Right forelimb (tissue), 1 donor: ENCODE measurements at regions not wholly inside any gene's neighbourhood (a gene's known extent, or its start where the extent isn't known, plus 50 kb on each side); places are given as distances from the start of the nearest gene placed in this dataset.
"Not testable (repeated sequence)": the region's sequence is repeated elsewhere in the genome, so short reads cannot be mapped to it uniquely, and the experiment has no call there.

Source experiments
- DNase-seq: peaks from one replicate; pipeline ENCODE4 v3.0.0-alpha.2; 2018

- no peak for DNase-seq
These were observed 423.7 kb upstream of the MTPN start for GRCh38 chr7:136400877-136401276.

- no peak for DNase-seq
These were observed 422.2 kb upstream of the MTPN start for GRCh38 chr7:136399385-136399784.

GRCh38 chr7:136392856-136393255 is 415.7 kb upstream of the MTPN start:
- no peak for DNase-seq

- no peak for DNase-seq
These were observed 414.2 kb upstream of the MTPN start for GRCh38 chr7:136391371-136391770.

GRCh38 chr7:136389933-136390332 is 412.8 kb upstream of the MTPN start:
- no peak for DNase-seq

- DNase-seq: no peak
These were observed 409.7 kb upstream of the MTPN start for GRCh38 chr7:136386876-136387275.

- not testable (repeated sequence) for DNase-seq
These were observed 394.2 kb upstream of the MTPN start for GRCh38 chr7:136371409-136371808.

GRCh38 chr7:136370137-136370536 is 393.0 kb upstream of the MTPN start:
- no peak for DNase-seq

- DNase-seq: no peak
These were observed 392.1 kb upstream of the MTPN start for GRCh38 chr7:136369225-136369624.

- DNase-seq: no peak
These were observed 382.3 kb upstream of the MTPN start for GRCh38 chr7:136359333-136359903.

GRCh38 chr7:136353287-136353686 is 376.1 kb upstream of the MTPN start:
- DNase-seq: no peak

GRCh38 chr7:136348542-136349192 is 371.5 kb upstream of the MTPN start:
- DNase-seq: no peak

GRCh38 chr7:136348142-136348541 is 371.0 kb upstream of the MTPN start:
- no peak for DNase-seq

- DNase-seq: no peak
These were observed 370.3 kb upstream of the MTPN start for GRCh38 chr7:136347488-136347887.

GRCh38 chr7:136342251-136342650 is 365.1 kb upstream of the MTPN start:
- no peak for DNase-seq

- DNase-seq: no peak
These were observed 362.3 kb upstream of the MTPN start for GRCh38 chr7:136339464-136339863.

- no peak for DNase-seq
These were observed 359.8 kb upstream of the MTPN start for GRCh38 chr7:136336932-136337331.

- no peak for DNase-seq
These were observed 356.5 kb upstream of the MTPN start for GRCh38 chr7:136333636-136334035.

GRCh38 chr7:136326045-136326609 is 349.0 kb upstream of the MTPN start:
- DNase-seq: no peak

- DNase-seq: no peak
These were observed 348.4 kb upstream of the MTPN start for GRCh38 chr7:136325578-136325977.

- DNase-seq: no peak
These were observed 347.9 kb upstream of the MTPN start for GRCh38 chr7:136325027-136325426.

GRCh38 chr7:136324073-136324704 is 347.0 kb upstream of the MTPN start:
- DNase-seq: no peak

GRCh38 chr7:136312592-136312991 is 335.4 kb upstream of the MTPN start:
- DNase-seq: no peak

- DNase-seq: no peak
These were observed 332.2 kb upstream of the MTPN start for GRCh38 chr7:136309407-136309806.
